K562 (cell line): ENCODE measurements at regions not wholly inside any gene's neighbourhood (a gene's known extent, or its start where the extent isn't known, plus 50 kb on each side); places are given as distances from the start of the nearest gene placed in this dataset.

Source experiments
- ATAC-seq: fragments of 200-7000 bp; cut with Tn5 transposase; 3 replicates; pipeline ENCODE4 v1.9.1; 2020; ENCODE audit warnings: moderate library complexity
- BruUV-seq: library from RNA; stranded (reverse); fragments of 400-500 nt; replicated peaks from 2 replicates; lab custom pipeline; 2021; lab: Mats Ljungman, UMichigan
- CTCF ChIA-PET: fragments of 300-600 bp; formaldehyde crosslinking; extraction: SDS; loops from one replicate; lab custom pipeline; 2021; ENCODE audit warnings: low intra/inter-chr PET ratio; lab: Yijun Ruan, JAX
- POLR2A ChIA-PET: fragments of 300-600, 350-650 bp; sonication (Branson Sonifier 250); formaldehyde crosslinking; extraction: SDS; loops from one replicate; lab custom pipeline; 2021; ENCODE audit warnings: antibody characterized with exemption, inconsistent platforms; lab: Yijun Ruan, JAX
- DNase-seq, 4 experiments: peaks; one replicate each; pipeline versions ENCODE4 v3.0.0 to v3.0.0-alpha.2; 2011 to 2018; ENCODE audit warnings: low spot score in 3 of 4, mixed read lengths in 3 of 4; ENCODE audit errors: extremely low read depth in 1 of 4
- FAIRE-seq: peaks from 2 replicates; lab custom pipeline; 2011; peaks lifted over from hg19 to GRCh38; lab: Jason Lieb, UNC
- H2AFZ ChIP-seq: 2 replicates; pipeline ENCODE4 v1.6.0; 2011; ENCODE audit warnings: low read depth, low read length, control low read depth, inconsistent platforms
- H3K27ac ChIP-seq: fragments of 200-600 bp; 3 replicates; pipeline ENCODE4 v1.8.0; 2011; ENCODE audit warnings: low read depth, mild to moderate bottlenecking, control low read depth, inconsistent platforms, low read length, moderate library complexity, mixed read lengths; ENCODE audit errors: extremely low read depth
- H3K27me3 ChIP-seq, 2 experiments: fragments of 300-600 bp in 1 of 2; 2 replicates in 1 of 2; 3 replicates in 1 of 2; pipeline versions ENCODE4 v1.6.0 to v1.8.0; 2011; ENCODE audit warnings: inconsistent platforms in 2 of 2, low read length in 2 of 2, mild to moderate bottlenecking in 1 of 2, mixed read lengths in 1 of 2, moderate library complexity in 1 of 2; ENCODE audit not compliant: control insufficient read depth in 2 of 2, insufficient read depth in 2 of 2
- H3K36me3 ChIP-seq: fragments of 300-600 bp; 3 replicates; pipeline ENCODE4 v1.8.0; 2011; ENCODE audit warnings: mild to moderate bottlenecking, low read length, inconsistent platforms; ENCODE audit not compliant: control insufficient read depth, insufficient read depth
- H3K4me1 ChIP-seq, 2 experiments: fragments of 200-600 bp in 1 of 2; replicated peaks in 1 of 2; 2 replicates in 1 of 2; 3 replicates in 1 of 2; pipeline versions ENCODE4 v1.5.1 to v1.8.0; 2011; ENCODE audit warnings: inconsistent platforms in 2 of 2, low read length in 2 of 2, mild to moderate bottlenecking in 1 of 2, mixed read lengths in 1 of 2, moderate library complexity in 1 of 2; ENCODE audit not compliant: control insufficient read depth in 2 of 2, insufficient read depth in 2 of 2
- H3K4me2 ChIP-seq: 2 replicates; pipeline ENCODE4 v1.6.1; 2011; ENCODE audit warnings: low read length, control low read depth, inconsistent platforms, mixed read lengths; ENCODE audit not compliant: insufficient read depth
- H3K4me3 ChIP-seq: fragments of 200-600 bp; sonication (generic), shearing (Covaris generic); 2 replicates; pipeline ENCODE4 v1.5.1; 2016; ENCODE audit warnings: control low read depth, inconsistent platforms
- H3K79me2 ChIP-seq: fragments of 200-600 bp; 3 replicates; pipeline ENCODE4 v1.8.0; 2011; ENCODE audit warnings: low read length, inconsistent platforms; ENCODE audit not compliant: control insufficient read depth, insufficient read depth
- H3K9ac ChIP-seq, 2 experiments: 2 replicates each; pipeline versions ENCODE4 v1.6.0 to v1.6.1; 2011; ENCODE audit warnings: low read depth in 2 of 2, low read length in 2 of 2, control low read depth in 1 of 2, inconsistent platforms in 1 of 2, mild to moderate bottlenecking in 1 of 2, mixed read lengths in 1 of 2; ENCODE audit not compliant: insufficient read depth in 1 of 2
- H3K9me1 ChIP-seq: one replicate; pipeline ENCODE4 v1.6.0; 2011; ENCODE audit warnings: inconsistent platforms, mild to moderate bottlenecking, low read length, moderate library complexity; ENCODE audit not compliant: control insufficient read depth, insufficient read depth
- H3K9me3 ChIP-seq: replicated peaks from 2 replicates; pipeline ENCODE4 v1.5.1; 2011; ENCODE audit warnings: low read depth, low read length, inconsistent platforms; ENCODE audit not compliant: control insufficient read depth, insufficient read depth
- H4K20me1 ChIP-seq: replicated peaks from 2 replicates; pipeline ENCODE4 v1.6.1; 2011; ENCODE audit warnings: low read length, inconsistent platforms, mixed read lengths; ENCODE audit not compliant: control insufficient read depth, insufficient read depth
- CTCF ChIP-seq, 3 experiments: IDR thresholded peaks in 2 of 3; conservative IDR thresholded peaks in 1 of 3; 2 replicates each; pipeline ENCODE4 v1.5.1; 2011 to 2012; ENCODE audit warnings: low read length in 3 of 3, mild to moderate bottlenecking in 3 of 3, control low read depth in 2 of 3, improper control_type of control experiment in 1 of 3, inconsistent platforms in 1 of 3, low read depth in 1 of 3, mixed read lengths in 1 of 3, moderate library complexity in 1 of 3; ENCODE audit not compliant: insufficient read depth in 2 of 3
- SMARCB1 ChIP-seq: IDR thresholded peaks from 2 replicates; pipeline ENCODE4 v1.6.1; 2011; ENCODE audit warnings: improper control_type of control experiment, low read depth; ENCODE audit not compliant: insufficient read length
- ZNF780A ChIP-seq: fragments of 250-450 bp; sonication (Bioruptor Pico); IDR thresholded peaks from 2 replicates; pipeline ENCODE4 v1.5.0; 2021; ENCODE audit warnings: mild to moderate bottlenecking
- WGBS: fragments of 100-300 bp; shearing (Covaris generic); methylation state at CpG from one replicate; pipeline ENCODE4 v1.1.6; 2016; ENCODE audit warnings: low coverage, mixed read lengths; ENCODE audit not compliant: insufficient coverage; ENCODE audit errors: missing lambda C conversion rate; 5-methylcytosine and 5-hydroxymethylcytosine counted together
- in situ Hi-C: fragments of 300-500 bp; cut with MboI; formaldehyde crosslinking; loops from 4 replicates; pipeline ENCODE4 v1.15.0; 2018; ENCODE audit warnings: inconsistent platforms, mixed read lengths
- intact Hi-C: fragments of 100-400 bp; cut with micrococcal nuclease; formaldehyde crosslinking; loops from 2 replicates; pipeline ENCODE4 v1.14.2; 2022

DNA sequence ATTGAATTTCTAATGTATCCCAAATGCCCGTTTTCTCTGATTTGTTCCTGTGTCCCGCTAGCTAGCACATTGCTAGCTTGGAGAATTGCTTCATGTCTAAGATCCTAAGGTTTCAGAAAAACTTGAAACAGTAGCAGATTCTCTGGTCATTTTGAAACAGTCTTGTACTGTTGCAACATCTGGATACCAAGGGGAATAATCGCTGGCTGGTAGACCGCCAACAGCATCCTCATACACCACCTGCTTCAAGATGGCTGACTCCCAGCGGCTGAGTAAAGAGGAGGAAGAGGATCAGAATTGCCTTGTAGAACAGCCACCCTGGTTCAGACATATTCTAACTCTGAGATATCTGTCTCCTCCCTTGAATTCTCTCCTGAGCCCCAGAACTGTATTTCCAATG lies 226.7 kb upstream of the ELAC2 start:
- in situ Hi-C loops, result no loop called here

More for the DNA sequence above, 226.7 kb upstream of the ELAC2 start:
- no peak for ATAC-seq
- Histone ChIP-seq H3K4me2 (no peak overlapping the region), H3K9me3 (no peaks in the 10 kb centered on the region), H3K36me3 (no peaks in the 10 kb centered on the region), H3K79me2 (no peaks in the 10 kb centered on the region), H2AFZ (no peak overlapping the region), H3K4me1 (no peaks in the 10 kb centered on the region), H4K20me1 (no peaks in the 10 kb centered on the region), H3K9ac (no peak overlapping the region), H3K4me3 (no peak overlapping the region), H3K9me1 (no peaks in the 10 kb centered on the region), H3K27ac (no peak overlapping the region)
- no peak for FAIRE-seq
- intact Hi-C loops, result no loop called here
- POLR2A ChIA-PET, result no interaction called here
- DNase-seq, result no peak
- no TSS peak for BruUV-seq
- CTCF ChIA-PET, result no interaction called here
- 3% methylated on average over 4 of the region's 5 CpGs for WGBS
- TF ChIP-seq ZNF780A (no peak), CTCF (IDR thresholded peaks at IDR 0.05 in 2 of 3, conservative IDR thresholded peaks at IDR 0.05 in 1 of 3; ENCODE audit: insufficient read depth in 2 of 3, low read depth in 1 of 3, low read length in 3 of 3) (no peak), SMARCB1 (no peak)
- TF ChIP-seq, all 486 proteins: peak for 0
- H3K27me3 ChIP-seq, result no peaks in the 10 kb centered on the region
